HG03565 (cell line): ENCODE measurements at regions not wholly inside any gene's neighbourhood (a gene's known extent, or its start where the extent isn't known, plus 50 kb on each side); places are given as distances from the start of the nearest gene placed in this dataset.
"Not testable (repeated sequence)": the region's sequence is repeated elsewhere in the genome, so short reads cannot be mapped to it uniquely, and the experiment has no call there.

Experiments
- ATAC-seq: cut with Tn5 transposase; IDR thresholded peaks from one replicate; pipeline ENCODE4 v1.9.1; 2021; ENCODE audit warnings: mild to moderate bottlenecking, moderate library complexity; ENCODE audit not compliant: unreplicated experiment

DNA sequence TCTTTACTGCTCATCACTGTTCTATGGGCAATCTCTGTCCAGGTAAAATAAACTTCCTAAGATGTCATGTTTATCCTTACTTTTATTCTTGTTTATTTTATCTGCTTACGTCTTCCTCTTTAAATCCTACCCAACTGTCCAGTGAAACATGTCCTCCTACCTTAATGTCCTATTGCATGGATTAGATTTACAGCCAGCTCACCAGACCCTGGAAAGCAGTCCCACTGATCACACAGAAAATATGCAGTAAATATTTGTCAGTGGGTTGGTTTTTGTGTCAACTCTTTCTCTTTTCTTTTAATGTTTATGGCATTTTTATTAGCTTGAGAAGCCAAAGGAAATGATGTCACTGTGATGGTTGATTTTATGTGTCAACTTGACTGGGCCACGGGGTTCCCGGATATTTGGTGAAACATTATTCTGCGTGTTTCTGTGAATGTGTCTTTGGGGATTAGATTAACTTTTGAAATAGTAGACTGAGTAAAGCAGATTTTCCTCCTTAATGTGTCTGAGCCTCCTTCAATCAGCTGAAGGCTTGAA lies 258.3 kb downstream of the SRGAP2C start:
- no peak for ATAC-seq

- ATAC-seq: no peak
These were observed 259.3 kb downstream of the SRGAP2C start for GRCh38 chr1:121444096-121444495.

- no peak for ATAC-seq
These were observed 260.9 kb downstream of the SRGAP2C start for GRCh38 chr1:121445679-121446078.

GRCh38 chr1:121447280-121447923 lies 262.6 kb downstream of the SRGAP2C start:
- not testable (repeated sequence) for ATAC-seq

DNA sequence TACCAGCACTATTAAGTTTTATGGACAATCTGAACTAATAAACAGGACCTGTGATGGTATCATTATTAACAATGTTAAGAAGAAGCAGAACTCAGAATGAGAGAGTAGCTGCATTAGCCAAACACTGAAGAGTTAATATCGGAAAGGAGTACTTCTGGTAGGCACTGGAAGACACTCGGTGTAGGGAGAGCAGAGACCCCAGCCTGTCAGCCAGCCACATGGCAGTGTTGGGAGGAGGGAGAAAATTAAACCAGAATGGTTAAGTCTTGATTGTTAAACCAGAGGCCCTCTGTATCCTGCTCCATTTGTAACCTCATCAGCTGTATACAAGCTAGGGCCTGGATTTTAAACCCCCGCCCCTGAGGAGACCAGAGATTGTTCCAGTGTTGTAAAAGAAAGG lies 263.3 kb downstream of the SRGAP2C start:
- ATAC-seq: not testable (repeated sequence)

GRCh38 chr1:121448851-121449250 lies 264.1 kb downstream of the SRGAP2C start:
- ATAC-seq: no peak

DNA sequence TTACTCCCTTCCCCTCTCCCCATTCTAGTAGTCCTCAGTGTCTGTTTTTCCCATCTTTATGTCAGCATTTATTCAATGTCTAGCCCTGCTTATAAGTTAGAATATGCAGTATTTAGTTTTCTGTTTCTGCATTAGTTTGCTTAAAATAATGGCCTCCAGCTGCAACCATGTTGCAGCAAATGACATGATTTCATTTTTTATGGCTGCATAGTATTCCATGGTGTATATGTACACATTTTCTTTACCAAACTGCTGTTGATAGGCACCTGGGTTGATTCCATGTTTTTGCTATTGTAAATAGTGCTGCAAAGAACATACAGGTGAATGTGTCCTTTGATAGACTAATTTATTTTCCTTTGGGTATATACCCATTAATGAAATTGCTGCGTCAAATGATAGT lies 267.7 kb downstream of the SRGAP2C start:
- no peak for ATAC-seq

GRCh38 chr1:121458291-121459048 lies 273.7 kb downstream of the SRGAP2C start:
- ATAC-seq: peak; percentile 100

DNA sequence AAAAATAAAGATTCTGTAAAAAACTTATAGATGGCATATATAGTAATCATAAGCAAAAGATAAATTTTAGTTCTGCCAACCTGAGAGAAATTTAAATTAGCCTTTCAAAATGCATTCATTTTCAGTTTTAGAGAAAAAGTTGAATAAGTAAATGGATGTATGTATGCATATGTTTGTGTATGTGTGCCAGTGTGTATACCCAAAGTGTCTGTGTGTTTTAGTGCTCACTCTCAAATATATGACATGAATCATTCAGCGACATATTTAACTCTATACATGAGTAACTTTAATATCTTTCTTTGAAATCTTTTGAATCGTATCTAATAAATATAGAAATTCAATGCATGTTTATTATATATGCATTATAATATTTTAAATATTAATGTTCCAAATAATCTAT lies 274.5 kb downstream of the SRGAP2C start:
- ATAC-seq: no peak

DNA sequence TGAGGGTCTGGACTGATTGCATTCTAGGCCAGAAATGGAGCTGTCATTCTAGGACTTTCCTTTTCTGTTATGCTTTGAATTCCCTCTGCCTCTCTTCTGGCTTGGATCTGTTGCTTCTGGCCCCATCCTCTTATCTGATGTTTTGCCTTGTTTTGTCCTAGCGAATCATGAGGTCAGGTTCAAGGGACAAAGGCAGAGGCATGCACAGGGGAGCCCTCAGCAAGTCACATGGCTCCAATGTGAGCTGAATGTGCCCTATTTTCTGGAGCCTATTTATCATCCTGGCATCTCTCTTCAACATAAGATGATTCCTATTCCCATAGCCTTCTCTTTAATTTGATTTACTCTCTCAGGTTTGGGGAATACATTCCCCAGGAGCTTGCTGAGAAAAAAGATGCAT lies 284.6 kb downstream of the SRGAP2C start:
- not testable (repeated sequence) for ATAC-seq

DNA sequence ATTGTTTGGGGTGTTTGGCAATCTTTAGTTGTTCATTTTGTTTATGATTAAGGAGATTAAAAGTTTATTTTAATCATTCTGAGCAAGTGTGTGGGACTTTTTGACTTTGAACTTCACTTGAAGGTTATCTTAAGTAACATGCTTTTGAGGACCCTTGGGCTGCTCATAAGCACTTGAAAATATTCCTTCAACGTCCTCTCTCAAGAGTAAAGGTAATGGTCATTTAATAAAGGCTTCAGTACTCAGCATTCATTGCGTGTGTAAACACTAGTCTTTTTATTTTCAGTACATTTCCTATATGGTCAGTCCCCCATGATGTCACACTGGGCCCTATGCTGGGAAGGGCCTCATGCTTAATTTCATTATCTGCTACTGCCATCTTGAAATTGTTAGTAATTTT lies 285.6 kb downstream of the SRGAP2C start:
- not testable (repeated sequence) for ATAC-seq

- ATAC-seq: peak; percentile 85
These were observed 286.7 kb downstream of the SRGAP2C start for GRCh38 chr1:121471523-121471922.

DNA sequence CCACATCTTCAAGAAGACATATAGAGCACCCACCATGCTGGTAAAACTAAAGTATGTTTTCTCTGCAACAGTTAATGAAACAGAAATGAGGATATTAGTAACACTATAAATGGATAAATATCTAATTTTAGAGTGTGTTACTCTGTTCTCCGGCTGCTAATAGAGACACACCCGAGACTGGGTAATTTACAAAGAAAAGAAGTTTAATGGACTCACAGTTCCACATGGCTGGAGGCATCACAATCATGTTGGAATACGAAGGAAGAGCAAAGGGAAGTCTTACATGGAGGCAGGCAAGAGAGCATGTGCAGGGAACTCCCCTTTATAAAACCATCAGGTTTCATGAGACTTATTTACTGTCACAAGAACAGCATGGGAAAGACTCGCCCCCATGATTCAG lies 287.2 kb downstream of the SRGAP2C start:
- ATAC-seq: no peak

GRCh38 chr1:121483234-121483633 lies 298.5 kb downstream of the SRGAP2C start:
- ATAC-seq: no peak

DNA sequence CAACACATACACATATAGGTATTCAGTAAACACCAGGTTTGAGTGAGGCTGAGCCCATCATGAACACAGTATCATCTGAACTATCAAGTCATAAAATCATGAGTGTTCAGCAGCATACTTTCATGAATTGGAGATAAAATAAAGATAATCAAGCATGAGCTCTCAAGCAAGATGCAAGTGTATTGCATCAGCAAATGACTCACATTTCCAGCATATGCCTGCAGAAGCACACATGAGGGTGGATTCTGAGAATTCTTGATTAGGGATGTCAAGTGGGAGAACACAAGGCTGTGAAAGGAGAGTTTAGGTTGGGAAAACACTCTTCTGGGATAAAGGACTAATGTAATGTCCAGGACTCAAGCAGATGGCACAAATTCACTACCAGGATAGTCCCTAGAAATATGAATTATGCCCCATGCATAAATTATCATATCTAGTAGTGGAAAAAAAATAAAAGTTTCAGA lies 299.2 kb downstream of the SRGAP2C start:
- ATAC-seq: no peak

- not testable (repeated sequence) for ATAC-seq
These were observed 310.0 kb downstream of the SRGAP2C start for GRCh38 chr1:121494796-121495195.

GRCh38 chr1:121511455-121511854 lies 326.7 kb downstream of the SRGAP2C start:
- not testable (repeated sequence) for ATAC-seq

GRCh38 chr1:121511876-121512275 lies 327.1 kb downstream of the SRGAP2C start:
- not testable (repeated sequence) for ATAC-seq

- ATAC-seq: no peak
These were observed 330.5 kb downstream of the SRGAP2C start for GRCh38 chr1:121515235-121515634.

GRCh38 chr1:121516234-121516967 lies 331.6 kb downstream of the SRGAP2C start:
- ATAC-seq: peak; percentile 90

DNA sequence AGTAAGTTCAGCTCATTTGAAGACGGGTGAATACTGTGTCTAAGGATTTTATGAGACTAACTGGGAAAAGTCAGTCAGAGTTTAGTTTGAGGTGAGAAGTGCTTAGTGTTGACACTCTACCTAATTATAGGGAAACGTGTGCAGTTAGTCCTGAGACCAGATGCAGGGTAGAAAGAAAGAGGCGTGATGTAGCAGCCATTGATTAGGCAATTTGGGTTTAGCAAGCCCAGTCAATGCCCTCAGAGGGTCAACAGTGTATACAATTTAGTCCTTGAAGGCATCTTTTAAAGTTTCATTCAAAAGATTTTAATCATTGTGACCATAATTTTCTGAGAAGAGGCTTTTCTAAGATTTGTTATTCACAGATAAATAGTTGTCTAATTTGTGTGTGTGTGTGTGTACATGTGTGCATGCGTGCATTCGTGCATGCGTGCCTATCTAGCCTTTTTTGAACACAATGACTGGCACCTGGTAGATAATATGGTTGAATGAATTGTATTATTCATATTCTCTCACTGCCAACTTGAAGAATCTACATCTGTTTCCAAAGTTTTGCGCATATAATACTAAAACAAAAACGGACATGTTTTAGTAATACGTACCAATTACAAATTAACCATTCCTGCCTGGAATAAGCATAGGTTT lies 332.9 kb downstream of the SRGAP2C start:
- no peak for ATAC-seq
